ENCODE measurements at regions not wholly inside any gene's neighbourhood (a gene's known extent, or its start where the extent isn't known, plus 50 kb on each side); places are given as distances from the start of the nearest gene placed in this dataset.

DNA sequence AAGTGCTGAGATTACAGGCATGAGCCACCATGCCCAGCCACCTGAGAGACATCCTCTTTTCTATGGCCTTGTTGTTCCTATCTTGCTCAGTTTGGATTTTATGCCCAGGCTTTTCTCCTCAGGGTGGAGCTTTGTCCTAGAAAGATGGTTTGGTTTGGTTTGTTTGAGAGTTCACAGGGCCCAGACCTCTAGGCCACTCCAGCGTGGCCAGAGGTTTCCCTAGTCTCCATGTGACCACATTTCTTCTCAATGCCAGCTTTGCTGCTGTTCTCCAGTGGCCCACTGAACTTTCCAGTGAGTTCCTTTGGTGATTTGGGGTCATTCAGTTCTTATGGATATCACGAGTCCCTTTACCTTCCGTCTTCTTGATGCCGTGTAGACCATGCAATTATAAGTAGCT lies 92.6 kb upstream of the SERBP1 start (continued):
- TF ChIP-seq, protein P1, sequence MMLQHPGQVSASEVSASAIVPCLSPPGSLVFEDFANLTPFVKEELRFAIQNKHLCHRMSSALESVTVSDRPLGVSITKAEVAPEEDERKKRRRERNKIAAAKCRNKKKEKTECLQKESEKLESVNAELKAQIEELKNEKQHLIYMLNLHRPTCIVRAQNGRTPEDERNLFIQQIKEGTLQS (IDR thresholded peaks at IDR 0.05; ENCODE audit: insufficient read depth, low read depth, low read length), result no peak
- TF ChIP-seq NRF1 (IDR thresholded peaks at IDR 0.05; ENCODE audit: low read depth, low read length) (no peak), CBX8 (IDR thresholded peaks at IDR 0.05; ENCODE audit: borderline replicate concordance, low read depth, low read length) (no peak), TAF7 (optimal IDR thresholded peaks at IDR 0.05; ENCODE audit: borderline replicate concordance, low read depth, low read length) (no peak)

All from H1 (cell line).